ENCODE measurements at regions not wholly inside any gene's neighbourhood (a gene's known extent, or its start where the extent isn't known, plus 50 kb on each side); places are given as distances from the start of the nearest gene placed in this dataset.

DNA sequence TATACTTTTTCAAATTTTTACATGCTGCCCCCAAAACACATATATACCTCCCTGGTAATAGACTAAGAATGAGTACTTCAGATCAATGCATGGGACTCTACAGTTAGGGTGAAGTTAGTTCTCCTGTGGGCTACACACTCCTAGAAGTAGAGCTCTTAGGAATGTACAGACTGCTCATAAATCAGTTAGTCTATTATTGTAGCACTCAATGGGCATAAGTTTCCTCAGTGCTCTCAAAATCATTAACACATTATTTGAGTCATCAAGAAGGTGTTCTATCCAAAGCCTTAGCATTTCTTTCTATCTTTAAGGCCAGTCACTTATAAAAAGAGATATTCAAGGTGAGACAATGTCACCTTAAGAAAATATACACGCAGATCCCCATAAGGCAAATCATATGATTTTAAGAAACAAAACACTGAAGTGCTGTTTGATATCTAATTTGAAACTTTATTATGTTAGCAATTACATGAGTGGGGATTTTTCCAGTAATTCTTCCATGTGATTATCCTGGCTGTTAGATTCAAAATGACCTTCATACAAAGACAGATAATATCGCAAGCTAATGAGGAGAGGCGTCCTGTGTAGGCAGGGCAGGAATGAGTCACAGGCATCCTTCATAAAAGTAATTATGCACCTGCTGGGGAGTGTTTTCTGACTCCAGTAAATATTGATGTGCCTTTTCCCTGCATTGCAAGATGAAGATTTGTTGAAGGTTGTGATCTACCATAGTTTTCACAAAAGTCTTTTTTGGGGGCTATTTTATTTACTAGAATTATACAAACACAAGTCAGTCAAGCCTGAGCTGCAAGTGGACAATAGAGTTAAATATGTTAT is 167.2 kb upstream of the ATP1B1 start:
- no peaks in the 10 kb centered on the region for H3K9me3 Mint-ChIP-seq
- H3K27me3 Mint-ChIP-seq (ENCODE audit: insufficient read depth), result no peaks in the 10 kb centered on the region
- DNase-seq, result no peak
- H3K4me1 Mint-ChIP-seq, result peaks cover 6% of the 10 kb centered on the region
- Histone ChIP-seq H3K9me3 (ENCODE audit: control insufficient read depth, low read length) (no peaks in the 10 kb centered on the region), H3K36me3 (ENCODE audit: control insufficient read depth, insufficient read depth, low read length) (no peaks in the 10 kb centered on the region), H3K27ac (ENCODE audit: low read depth, low read length) (no peak overlapping the region), H3K9ac (ENCODE audit: extremely low read depth, low read length, poor library complexity, severe bottlenecking) (no peak overlapping the region), H3K4me3 (ENCODE audit: low read length) (no peak overlapping the region), H3K27me3 (ENCODE audit: control insufficient read depth, insufficient read depth, low read length, poor library complexity, severe bottlenecking) (no peaks in the 10 kb centered on the region), H3K4me1 (ENCODE audit: control insufficient read depth, insufficient read depth, low read length) (no peaks in the 10 kb centered on the region)
- no peak overlapping the region for H3K4me3 Mint-ChIP-seq
- WGBS, 2 experiments (ENCODE audit: insufficient coverage in 1 of 2, insufficient read length in 1 of 2), result 97 to 100% methylated on average over 1 to 2 of the region's 3 CpGs
- TF ChIP-seq, protein P1, sequence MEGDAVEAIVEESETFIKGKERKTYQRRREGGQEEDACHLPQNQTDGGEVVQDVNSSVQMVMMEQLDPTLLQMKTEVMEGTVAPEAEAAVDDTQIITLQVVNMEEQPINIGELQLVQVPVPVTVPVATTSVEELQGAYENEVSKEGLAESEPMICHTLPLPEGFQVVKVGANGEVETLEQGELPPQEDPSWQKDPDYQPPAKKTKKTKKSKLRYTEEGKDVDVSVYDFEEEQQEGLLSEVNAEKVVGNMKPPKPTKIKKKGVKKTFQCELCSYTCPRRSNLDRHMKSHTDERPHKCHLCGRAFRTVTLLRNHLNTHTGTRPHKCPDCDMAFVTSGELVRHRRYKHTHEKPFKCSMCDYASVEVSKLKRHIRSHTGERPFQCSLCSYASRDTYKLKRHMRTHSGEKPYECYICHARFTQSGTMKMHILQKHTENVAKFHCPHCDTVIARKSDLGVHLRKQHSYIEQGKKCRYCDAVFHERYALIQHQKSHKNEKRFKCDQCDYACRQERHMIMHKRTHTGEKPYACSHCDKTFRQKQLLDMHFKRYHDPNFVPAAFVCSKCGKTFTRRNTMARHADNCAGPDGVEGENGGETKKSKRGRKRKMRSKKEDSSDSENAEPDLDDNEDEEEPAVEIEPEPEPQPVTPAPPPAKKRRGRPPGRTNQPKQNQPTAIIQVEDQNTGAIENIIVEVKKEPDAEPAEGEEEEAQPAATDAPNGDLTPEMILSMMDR (conservative IDR thresholded peaks at IDR 0.05), result no peak
- no peaks in the 10 kb centered on the region for H3K36me3 Mint-ChIP-seq (ENCODE audit: low read depth)
- no peak overlapping the region for H3K27ac Mint-ChIP-seq

DNA sequence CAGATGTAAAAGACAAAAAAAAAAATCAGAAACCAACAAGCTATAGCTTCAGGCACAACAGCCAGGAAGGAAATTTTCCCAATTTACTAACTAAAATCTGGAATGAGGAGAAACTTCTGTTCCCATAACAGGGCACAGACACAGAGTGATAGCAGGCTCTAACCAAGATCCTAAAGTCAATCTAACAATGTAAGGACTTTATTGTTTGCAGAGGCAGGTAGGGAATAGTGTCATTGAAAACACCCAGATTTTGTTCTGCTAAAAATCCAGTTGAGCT is 166.6 kb upstream of the ATP1B1 start:
- Histone ChIP-seq H3K4me1 (ENCODE audit: control insufficient read depth, insufficient read depth, low read length) (no peaks in the 10 kb centered on the region), H3K9me3 (ENCODE audit: control insufficient read depth, low read length) (no peaks in the 10 kb centered on the region), H3K9ac (ENCODE audit: extremely low read depth, low read length, poor library complexity, severe bottlenecking) (no peak overlapping the region), H3K36me3 (ENCODE audit: control insufficient read depth, insufficient read depth, low read length) (no peaks in the 10 kb centered on the region), H3K27ac (ENCODE audit: low read depth, low read length) (no peak overlapping the region), H3K4me3 (ENCODE audit: low read length) (no peak overlapping the region), H3K27me3 (ENCODE audit: control insufficient read depth, insufficient read depth, low read length, poor library complexity, severe bottlenecking) (no peaks in the 10 kb centered on the region)
- H3K9me3 Mint-ChIP-seq, result no peaks in the 10 kb centered on the region
- TF ChIP-seq, protein P1 (conservative IDR thresholded peaks at IDR 0.05), result no peak
- H3K4me3 Mint-ChIP-seq, result no peak overlapping the region
- DNase-seq, result no peak
- H3K27me3 Mint-ChIP-seq (ENCODE audit: insufficient read depth), result no peaks in the 10 kb centered on the region
- H3K27ac Mint-ChIP-seq, result no peak overlapping the region
- no peaks in the 10 kb centered on the region for H3K36me3 Mint-ChIP-seq (ENCODE audit: low read depth)
- H3K4me1 Mint-ChIP-seq, result peaks cover 6% of the 10 kb centered on the region

DNA sequence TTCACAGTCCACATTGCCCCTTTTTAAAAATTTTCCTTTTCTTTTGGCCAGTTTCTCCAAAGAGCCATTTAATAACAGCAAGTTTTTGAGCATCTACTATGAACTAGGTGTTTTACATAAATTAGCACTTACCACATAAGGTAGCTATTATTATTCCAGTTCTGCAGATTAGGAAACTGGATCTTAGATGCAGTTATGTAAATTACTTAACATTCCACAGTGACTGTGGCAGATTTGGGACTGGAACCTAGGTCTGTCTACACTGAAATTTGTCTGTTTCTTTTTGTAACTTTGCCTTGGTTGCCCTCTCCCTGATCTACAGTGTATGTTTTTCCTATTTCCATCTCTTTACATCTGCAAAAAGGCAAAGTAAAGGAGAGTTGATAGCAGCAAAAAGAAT is 164.8 kb upstream of the ATP1B1 start:
- peaks cover 6% of the 10 kb centered on the region for H3K4me1 Mint-ChIP-seq
- no peaks in the 10 kb centered on the region for H3K9me3 ChIP-seq (ENCODE audit: control insufficient read depth, low read length)
- H3K27ac ChIP-seq (ENCODE audit: low read depth, low read length), result no peak overlapping the region
- H3K36me3 ChIP-seq (ENCODE audit: control insufficient read depth, insufficient read depth, low read length), result no peaks in the 10 kb centered on the region
- no peak overlapping the region for H3K9ac ChIP-seq (ENCODE audit: extremely low read depth, low read length, poor library complexity, severe bottlenecking)
- no peaks in the 10 kb centered on the region for H3K4me1 ChIP-seq (ENCODE audit: control insufficient read depth, insufficient read depth, low read length)
- no peak overlapping the region for H3K27ac Mint-ChIP-seq
- H3K4me3 ChIP-seq (ENCODE audit: low read length), result no peak overlapping the region
- H3K4me3 Mint-ChIP-seq, result no peak overlapping the region
- no peaks in the 10 kb centered on the region for H3K9me3 Mint-ChIP-seq
- no peaks in the 10 kb centered on the region for H3K36me3 Mint-ChIP-seq (ENCODE audit: low read depth)
- TF ChIP-seq, protein P1 (conservative IDR thresholded peaks at IDR 0.05), result no peak
- H3K27me3 Mint-ChIP-seq (ENCODE audit: insufficient read depth), result peaks cover 3% of the 10 kb centered on the region
- DNase-seq, result no peak
- H3K27me3 ChIP-seq (ENCODE audit: control insufficient read depth, insufficient read depth, low read length, poor library complexity, severe bottlenecking), result peaks cover 12% of the 10 kb centered on the region

All from endodermal cell (in vitro differentiated cells).